MG63 (cell line): ENCODE measurements at regions not wholly inside any gene's neighbourhood (a gene's known extent, or its start where the extent isn't known, plus 50 kb on each side); places are given as distances from the start of the nearest gene placed in this dataset.

Source experiments
- DNase-seq: peaks from one replicate; pipeline ENCODE4 v3.0.0-alpha.2; 2020
- H3K27me3 ChIP-seq: fragments of 250-450 bp; sonication (Bioruptor Pico); 2 replicates; pipeline ENCODE4 v1.5.1; 2020; ENCODE audit warnings: mild to moderate bottlenecking, moderate library complexity
- H3K36me3 ChIP-seq: fragments of 250-450 bp; sonication (Bioruptor Pico); 2 replicates; pipeline ENCODE4 v1.5.1; 2020; ENCODE audit warnings: mild to moderate bottlenecking, moderate library complexity
- H3K4me3 ChIP-seq: fragments of 250-450 bp; sonication (Bioruptor Pico); 2 replicates; pipeline ENCODE4 v1.5.1; 2020; ENCODE audit warnings: mild to moderate bottlenecking, moderate library complexity
- H3K9me3 ChIP-seq: fragments of 250-450 bp; sonication (Bioruptor Pico); 2 replicates; pipeline ENCODE4 v1.5.1; 2020; ENCODE audit warnings: mild to moderate bottlenecking, moderate library complexity

DNA sequence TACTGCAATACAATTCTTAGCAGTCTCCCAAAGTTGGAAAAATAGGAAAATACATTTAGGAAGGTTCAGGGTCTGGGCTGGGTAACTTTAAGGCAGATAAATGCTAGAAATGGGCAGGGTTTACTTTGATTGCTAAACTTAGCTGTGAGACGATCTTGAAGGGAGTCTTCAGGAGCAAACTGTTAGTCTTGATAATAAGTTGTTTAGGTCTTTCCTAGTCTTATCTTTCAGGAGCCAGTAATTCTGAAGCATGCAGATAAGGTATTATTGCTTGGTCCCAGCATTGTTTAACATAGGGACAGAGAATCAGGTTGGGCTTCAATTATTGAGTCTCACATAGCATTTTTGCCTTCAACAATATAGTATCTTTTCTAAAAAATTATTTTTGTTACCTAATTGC, 262.4 kb upstream of the MIR17HG start:
- no peak for DNase-seq
- H3K27me3 ChIP-seq = 0 out of 2 replicates have a peak, but pooled peaks cover 2% of the 10 kb centered on the region
- H3K9me3 ChIP-seq = no peaks in the 10 kb centered on the region
- H3K4me3 ChIP-seq = no peak overlapping the region
- no peaks in the 10 kb centered on the region for H3K36me3 ChIP-seq

DNA sequence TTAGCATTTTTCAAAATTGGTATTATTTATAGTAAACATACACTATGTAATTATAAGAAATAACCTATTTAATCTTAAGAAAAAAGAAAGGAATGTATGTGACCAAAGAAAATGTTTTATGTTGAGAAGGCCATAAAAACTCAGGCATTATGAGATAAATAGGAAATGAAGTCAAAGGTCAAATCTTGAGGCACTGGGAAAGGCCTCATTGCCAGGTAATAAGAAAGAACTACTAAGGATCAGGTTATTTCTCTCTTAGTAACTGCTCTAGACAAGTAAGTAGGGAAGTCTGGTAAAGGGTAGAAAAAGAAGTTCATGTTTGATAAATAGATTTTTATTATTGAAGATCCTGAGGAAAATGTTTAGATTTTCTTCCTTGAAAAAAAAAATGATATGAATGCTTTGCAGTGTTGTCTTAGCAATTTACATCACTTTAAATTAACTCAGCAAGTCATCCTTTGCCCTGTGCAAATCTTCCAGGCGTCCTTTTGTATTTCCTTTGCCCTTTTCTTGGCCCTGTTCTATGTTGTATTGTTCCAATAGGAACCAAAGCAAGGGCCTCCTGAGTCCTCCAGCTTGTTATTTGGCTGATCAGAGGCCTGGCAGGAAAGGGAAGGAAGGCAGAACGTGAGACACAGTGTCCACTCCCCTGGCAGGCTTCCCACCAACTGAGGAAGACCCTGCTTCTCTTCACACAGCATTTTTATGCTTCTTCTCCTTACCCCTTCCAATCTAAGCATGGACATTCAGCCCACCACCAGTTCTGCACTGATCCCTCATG, 260.4 kb upstream of the MIR17HG start:
- no peak for DNase-seq

DNA sequence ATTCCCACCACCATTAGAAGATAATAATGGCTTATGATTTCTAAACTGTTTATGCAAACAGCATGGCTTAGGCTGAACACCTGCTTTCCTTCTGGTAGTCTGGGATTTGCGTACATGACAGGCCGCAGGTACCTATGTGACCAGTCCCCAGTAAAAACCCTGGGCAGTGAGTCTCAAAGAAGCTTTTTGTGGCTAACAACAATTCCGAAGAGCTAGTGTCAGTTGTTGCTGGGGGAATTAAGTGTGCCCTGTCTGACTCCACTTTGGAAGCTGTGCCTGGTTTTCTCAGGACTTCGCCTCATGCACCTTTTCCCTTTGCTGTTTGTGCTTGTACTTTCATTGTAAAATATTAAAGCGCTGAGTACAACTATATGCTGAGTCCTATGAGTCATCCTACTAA, 250.2 kb upstream of the MIR17HG start:
- Histone ChIP-seq H3K36me3 (no peaks in the 10 kb centered on the region), H3K4me3 (no peak overlapping the region), H3K9me3 (no peaks in the 10 kb centered on the region), H3K27me3 (no peaks in the 10 kb centered on the region; the same call in 1 of the 2 replicates)
- DNase-seq = no peak

More for the DNA sequence above, 260.4 kb upstream of the MIR17HG start:
- no peaks in the 10 kb centered on the region for H3K9me3 ChIP-seq
- no peaks in the 10 kb centered on the region for H3K36me3 ChIP-seq
- H3K4me3 ChIP-seq = no peak overlapping the region
- H3K27me3 ChIP-seq = 0 out of 2 replicates have a peak, but pooled peaks cover 2% of the 10 kb centered on the region

DNA sequence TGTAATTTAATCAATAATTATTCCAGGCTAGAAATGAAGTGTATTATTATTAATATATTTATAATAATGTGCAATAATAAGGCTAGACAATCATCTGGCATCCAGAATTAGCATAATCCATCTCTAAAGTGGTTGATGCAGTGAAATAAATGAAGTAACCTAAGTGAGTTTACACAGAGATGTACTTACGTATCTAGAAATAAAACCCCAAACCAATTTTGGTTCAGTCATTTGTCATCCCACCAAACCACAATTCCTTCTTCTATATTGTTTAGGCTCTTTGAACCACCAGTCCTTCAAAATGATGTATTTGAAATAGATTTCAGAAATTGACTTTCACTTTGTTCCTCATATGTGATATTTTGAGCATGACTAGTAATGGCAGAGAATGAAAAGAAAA, 247.6 kb upstream of the MIR17HG start:
- no peaks in the 10 kb centered on the region for H3K36me3 ChIP-seq
- H3K9me3 ChIP-seq = no peaks in the 10 kb centered on the region
- DNase-seq = no peak
- no peak overlapping the region for H3K4me3 ChIP-seq
- peaks cover 2% of the 10 kb centered on the region; the same call in 1 of the 2 replicates for H3K27me3 ChIP-seq

DNA sequence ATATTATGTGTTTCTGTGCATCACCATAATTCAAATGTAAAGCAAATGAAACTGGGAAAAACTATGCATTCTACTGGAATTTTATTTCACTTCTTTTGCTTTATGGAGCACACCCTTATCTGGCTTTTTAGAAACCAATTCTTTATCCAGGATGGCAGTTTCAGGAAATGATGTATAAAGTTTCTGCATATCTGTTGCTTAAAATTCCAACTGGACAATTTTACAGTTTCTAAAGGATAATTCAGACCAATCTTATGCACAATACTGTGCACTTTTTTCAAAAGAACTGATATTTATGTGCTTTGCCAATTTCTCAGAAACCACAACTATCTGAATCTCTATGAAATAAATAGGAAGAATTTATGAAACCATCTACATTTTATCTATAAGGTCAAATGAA, 246.5 kb upstream of the MIR17HG start:
- Histone ChIP-seq H3K36me3 (no peaks in the 10 kb centered on the region), H3K27me3 (peaks cover 3% of the 10 kb centered on the region; the same call in 1 of the 2 replicates), H3K4me3 (no peak overlapping the region), H3K9me3 (no peaks in the 10 kb centered on the region)
- no peak for DNase-seq

DNA sequence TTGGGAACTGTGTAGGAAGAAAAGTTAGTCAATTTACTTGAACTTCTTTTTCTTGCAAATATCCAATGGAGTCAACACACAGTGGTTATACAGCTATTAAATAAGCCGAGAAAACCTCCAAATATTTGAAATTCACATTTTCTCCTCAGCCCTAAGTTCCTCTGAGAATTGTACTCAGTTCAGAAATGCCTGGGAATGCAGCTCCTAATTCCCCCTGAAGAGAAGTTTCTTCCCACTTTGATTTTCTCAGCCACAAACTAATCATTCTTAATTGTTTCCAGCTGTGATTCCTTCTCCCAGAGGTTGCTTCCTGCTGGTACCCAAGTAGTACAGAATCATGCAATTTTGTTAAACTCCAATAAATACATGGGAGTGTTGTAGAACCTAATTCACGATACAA, 246.1 kb upstream of the MIR17HG start:
- Histone ChIP-seq H3K27me3 (0 out of 2 replicates have a peak, but pooled peaks cover 3% of the 10 kb centered on the region), H3K36me3 (no peaks in the 10 kb centered on the region), H3K4me3 (no peak overlapping the region), H3K9me3 (no peaks in the 10 kb centered on the region)
- no peak for DNase-seq

DNA sequence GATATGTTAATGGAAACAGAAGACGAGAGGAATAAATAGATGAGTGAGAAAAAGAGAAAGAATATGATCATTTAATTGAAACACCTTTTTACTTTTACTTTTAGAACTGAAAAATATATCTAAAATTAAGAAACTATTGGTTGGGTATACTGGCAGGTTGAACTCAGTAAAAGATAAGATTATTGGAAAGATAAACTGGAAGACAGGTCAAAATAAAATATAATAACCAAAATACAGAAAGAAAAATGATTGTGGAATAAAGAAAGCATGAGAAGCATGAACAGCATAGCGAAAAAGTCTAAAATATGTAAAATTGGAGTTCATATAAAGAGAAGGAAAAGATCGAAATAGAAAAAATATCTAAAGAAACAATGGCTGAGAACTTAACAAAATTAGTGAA, 242.2 kb upstream of the MIR17HG start:
- H3K9me3 ChIP-seq = no peaks in the 10 kb centered on the region
- DNase-seq = no peak
- no peak overlapping the region for H3K4me3 ChIP-seq
- H3K27me3 ChIP-seq = 0 out of 2 replicates have a peak, but pooled peaks cover 3% of the 10 kb centered on the region
- no peaks in the 10 kb centered on the region for H3K36me3 ChIP-seq

DNA sequence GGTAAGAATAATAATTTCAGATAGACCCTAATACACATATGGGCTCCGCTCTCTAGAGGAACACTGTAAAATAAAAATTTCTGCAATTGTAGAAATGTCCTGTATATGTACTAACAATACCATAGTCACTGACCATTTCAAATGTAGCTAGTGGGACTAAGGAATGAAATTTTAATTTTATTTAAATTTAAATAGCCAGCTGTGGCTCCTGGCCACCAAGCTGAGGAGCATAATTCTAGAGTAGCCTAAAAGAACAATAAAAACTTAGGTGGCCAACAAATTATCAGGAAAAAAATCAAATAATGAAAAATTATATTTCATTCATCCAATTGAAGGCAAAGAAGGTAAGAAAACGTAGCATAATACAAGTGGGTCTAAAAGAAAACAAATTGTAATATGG, 240.9 kb upstream of the MIR17HG start:
- Histone ChIP-seq H3K36me3 (no peaks in the 10 kb centered on the region), H3K27me3 (0 out of 2 replicates have a peak, but pooled peaks cover 3% of the 10 kb centered on the region), H3K4me3 (no peak overlapping the region), H3K9me3 (no peaks in the 10 kb centered on the region)
- no peak for DNase-seq

DNA sequence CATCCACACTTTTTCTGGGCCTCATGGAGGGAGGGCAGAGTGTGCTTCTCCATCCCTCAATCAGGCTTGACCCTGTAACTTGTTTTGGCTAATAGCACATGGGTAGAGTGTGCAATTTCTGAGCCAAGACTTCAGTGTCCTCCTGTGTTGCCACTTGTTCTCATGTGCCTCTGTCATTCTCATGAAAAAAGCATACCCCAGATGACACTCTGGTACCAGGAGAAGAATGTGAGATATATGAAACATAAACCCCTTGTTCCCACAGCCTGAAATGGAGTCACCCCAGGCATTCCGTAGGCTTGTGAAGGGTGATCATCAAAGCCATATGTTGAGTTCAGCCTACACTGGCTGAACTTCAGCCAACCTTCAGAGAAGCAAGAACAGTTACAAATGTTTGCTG, 239.2 kb upstream of the MIR17HG start:
- Histone ChIP-seq H3K9me3 (no peaks in the 10 kb centered on the region), H3K4me3 (no peak overlapping the region), H3K36me3 (no peaks in the 10 kb centered on the region), H3K27me3 (0 out of 2 replicates have a peak, but pooled peaks cover 3% of the 10 kb centered on the region)
- DNase-seq = no peak

DNA sequence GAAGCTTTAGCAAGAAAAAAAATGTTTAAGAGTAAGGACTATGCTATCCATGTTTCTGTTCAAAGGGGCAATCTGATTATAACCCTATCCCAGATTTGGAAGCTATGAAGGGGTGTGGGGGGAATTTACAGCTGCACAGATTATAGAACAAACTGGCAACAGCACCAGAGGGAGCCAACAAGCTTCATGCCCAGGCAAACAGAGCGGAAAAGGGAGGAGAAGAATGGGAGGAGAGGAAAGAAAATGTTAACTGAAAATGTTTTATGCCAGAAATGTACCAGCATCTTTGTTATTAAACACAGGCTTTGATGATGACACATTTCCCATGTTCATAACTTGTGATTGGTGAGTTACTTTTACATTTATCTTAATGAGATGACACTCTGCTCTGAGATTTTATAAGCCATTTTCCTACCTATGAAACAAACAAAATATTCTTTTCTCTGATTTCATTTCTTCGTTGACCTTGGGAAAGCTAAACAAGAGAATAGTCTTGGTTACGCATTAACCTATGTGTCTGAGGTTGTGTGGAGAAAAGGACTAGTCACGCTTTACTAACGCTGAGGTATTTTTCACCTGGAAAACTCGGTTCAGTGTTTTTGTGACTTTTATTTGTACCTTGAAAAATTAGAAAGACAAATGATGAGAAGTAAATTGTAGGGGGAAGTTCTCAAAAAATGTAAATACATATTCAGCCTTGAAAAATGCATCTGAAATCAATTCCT, 235.8 kb upstream of the MIR17HG start:
- H3K36me3 ChIP-seq = no peaks in the 10 kb centered on the region
- H3K4me3 ChIP-seq = no peak overlapping the region
- no peaks in the 10 kb centered on the region for H3K27me3 ChIP-seq
- DNase-seq = no peak
- no peaks in the 10 kb centered on the region for H3K9me3 ChIP-seq

DNA sequence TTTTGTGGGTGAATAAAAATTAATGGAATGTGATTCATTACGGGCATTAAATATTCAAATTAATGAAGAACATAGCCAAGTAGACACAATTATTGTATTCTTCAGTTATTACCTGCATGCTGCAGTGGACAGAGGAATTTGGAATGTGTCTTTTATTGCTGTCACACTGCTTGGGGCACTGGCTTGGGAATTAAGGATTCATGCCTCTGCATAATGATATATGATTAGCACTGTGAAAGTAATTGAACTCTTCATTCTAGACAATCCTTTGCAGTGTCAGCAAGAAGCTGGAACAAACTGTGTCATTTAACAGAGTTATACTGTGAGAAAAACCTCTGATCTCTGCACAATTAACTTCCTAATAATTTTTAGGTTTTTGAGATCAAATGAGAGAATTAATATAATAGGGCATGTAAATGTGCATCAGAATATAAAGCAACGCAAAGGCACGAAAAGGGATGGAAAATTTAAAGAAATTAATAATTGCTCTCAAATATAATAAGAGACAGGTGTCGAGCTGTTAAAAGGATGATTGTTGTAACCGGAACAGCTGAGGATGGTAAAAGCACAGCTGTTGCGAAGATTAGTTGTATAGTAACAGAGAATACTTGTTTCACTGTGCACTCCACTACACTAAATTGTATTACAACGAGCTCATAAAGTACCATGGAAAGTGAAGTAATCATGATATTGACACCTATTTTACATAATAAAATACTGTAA, 235.1 kb upstream of the MIR17HG start:
- Histone ChIP-seq H3K36me3 (no peaks in the 10 kb centered on the region), H3K9me3 (no peaks in the 10 kb centered on the region), H3K4me3 (no peak overlapping the region), H3K27me3 (no peaks in the 10 kb centered on the region)
- DNase-seq = no peak

DNA sequence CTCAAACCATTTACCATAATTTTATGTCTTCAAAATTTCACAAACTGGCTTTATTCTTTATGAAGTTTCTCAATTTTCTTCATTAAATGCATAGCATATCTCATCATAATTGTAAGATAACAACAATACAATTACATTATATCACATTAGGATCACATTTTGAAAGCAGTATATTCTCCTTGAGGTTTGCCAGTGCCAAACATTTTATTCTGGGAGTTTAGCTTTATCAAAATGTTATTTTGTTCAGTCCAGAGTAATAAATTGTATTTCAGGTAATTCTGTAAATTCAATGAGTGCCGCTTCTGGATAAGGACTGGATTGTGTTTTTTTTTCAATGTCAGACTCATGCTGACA, 234.6 kb upstream of the MIR17HG start:
- DNase-seq = no peak
- H3K9me3 ChIP-seq = no peaks in the 10 kb centered on the region
- no peak overlapping the region for H3K4me3 ChIP-seq
- H3K27me3 ChIP-seq = no peaks in the 10 kb centered on the region
- H3K36me3 ChIP-seq = no peaks in the 10 kb centered on the region

DNA sequence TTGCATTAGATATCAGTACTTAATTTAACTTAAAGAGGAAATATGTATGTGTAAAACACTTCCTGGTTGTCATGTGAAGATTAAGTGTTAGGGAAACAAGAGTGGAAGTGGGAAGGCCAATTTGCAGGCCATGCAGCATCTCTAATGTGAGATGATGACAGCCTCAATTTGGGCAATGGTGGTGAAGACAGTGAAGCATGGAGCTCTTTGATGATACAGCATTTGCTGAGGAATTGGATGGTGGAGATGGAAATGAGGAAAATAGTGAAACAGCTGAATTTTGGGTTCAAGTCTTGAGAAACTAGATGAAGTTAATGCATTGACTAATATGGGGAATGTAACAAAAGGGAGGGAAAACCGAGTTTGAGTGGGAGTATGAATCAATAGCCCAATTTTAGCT, 231.7 kb upstream of the MIR17HG start:
- DNase-seq = no peak
- no peaks in the 10 kb centered on the region; the same call in 1 of the 2 replicates for H3K27me3 ChIP-seq

DNA sequence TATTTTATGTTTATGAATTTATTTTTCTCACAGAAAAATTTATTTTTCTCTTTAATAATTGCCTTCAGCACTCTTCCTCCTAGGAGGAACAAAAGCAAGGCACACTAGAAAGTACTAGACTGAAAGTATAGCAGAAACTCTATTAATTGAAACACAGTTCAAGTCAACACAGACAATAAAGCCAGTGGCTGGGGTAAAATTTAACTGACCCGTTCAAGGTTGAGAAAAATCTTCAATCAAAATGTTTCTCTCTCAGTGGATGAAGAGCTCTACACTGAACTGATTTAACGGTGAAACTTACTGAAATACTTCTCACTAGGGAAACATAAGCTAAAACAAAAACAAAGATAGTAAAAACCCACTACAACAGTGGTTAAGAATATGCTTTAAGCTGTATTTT, 230.1 kb upstream of the MIR17HG start:
- Histone ChIP-seq H3K4me3 (no peak overlapping the region), H3K27me3 (no peaks in the 10 kb centered on the region; the same call in 1 of the 2 replicates), H3K36me3 (no peaks in the 10 kb centered on the region), H3K9me3 (no peaks in the 10 kb centered on the region)
- no peak for DNase-seq

More for the DNA sequence above, 231.7 kb upstream of the MIR17HG start:
- Histone ChIP-seq H3K4me3 (no peak overlapping the region), H3K36me3 (no peaks in the 10 kb centered on the region), H3K9me3 (no peaks in the 10 kb centered on the region)

DNA sequence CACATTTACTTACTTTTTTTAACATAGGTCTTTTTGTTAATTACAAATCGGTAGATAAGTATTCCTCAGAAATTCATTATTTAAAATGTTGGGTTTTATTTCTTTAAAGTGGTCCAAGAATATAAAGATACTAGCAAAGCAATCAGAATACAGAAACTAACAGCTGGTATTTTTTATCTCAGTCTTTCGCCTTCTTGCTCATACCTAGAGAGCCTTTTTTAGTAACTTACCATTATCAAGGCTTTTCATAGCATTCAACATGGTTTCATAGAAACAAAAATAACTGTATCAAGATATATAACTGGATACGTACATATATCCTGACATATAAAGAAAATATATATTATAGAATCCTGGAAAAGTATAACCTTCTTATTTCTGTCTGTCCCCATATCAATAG, 227.8 kb upstream of the MIR17HG start:
- no peaks in the 10 kb centered on the region for H3K36me3 ChIP-seq
- DNase-seq = no peak
- no peaks in the 10 kb centered on the region for H3K9me3 ChIP-seq
- H3K27me3 ChIP-seq = no peaks in the 10 kb centered on the region; the same call in 1 of the 2 replicates
- no peak overlapping the region for H3K4me3 ChIP-seq

DNA sequence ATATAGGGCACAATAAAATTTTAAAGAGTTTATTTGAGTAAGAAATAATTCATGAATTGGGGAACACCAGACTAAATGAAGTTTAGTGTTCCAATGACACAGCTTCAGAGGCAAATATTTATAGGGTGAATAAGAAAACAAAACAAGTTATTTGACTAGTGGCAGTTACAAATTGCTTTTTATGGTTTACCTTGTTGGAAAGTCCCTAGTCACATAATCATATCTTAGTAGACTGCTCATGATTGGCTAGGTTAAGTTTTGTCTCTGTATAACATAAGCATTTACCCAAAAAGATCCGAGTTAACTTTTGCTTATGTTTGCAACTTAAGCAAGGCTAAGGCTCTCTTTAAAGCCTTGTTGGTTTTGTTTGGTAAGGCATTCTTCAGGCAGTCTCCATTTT, 224.7 kb upstream of the MIR17HG start:
- Histone ChIP-seq H3K9me3 (no peaks in the 10 kb centered on the region), H3K36me3 (no peaks in the 10 kb centered on the region), H3K4me3 (no peak overlapping the region), H3K27me3 (no peaks in the 10 kb centered on the region; the same call in 1 of the 2 replicates)
- DNase-seq = no peak

DNA sequence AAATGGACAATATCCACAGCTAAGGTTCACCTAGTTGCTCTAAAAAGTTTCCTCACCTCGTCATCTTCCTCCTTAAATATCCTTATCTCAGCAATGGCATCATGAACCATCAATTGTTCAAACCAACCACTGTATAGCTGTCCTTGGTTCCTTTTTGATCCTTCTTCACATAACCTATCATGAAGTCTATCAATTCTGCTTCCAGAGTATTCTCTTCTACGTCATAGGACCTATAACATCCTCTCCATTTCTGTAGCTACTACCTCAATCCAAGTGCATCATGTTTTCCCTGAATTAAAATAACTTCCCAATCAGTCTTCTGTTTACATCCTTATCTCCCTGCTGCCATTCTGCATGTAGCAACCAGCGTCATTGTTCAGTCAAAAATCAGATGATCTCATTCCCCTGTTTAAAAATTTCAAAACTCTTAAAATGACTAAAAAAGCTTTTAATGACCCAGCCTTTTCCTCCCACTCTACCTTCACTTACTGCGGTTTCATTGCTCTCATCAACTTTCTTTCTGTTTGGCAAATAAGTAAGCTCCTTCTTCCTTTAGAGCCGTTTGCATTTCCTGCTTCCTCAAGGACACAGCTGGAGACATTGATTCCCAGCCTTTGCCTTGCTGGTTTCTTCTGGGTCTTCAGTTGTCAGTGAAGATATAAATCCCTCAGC, 223.9 kb upstream of the MIR17HG start:
- no peaks in the 10 kb centered on the region for H3K9me3 ChIP-seq
- DNase-seq = no peak
- H3K4me3 ChIP-seq = no peak overlapping the region
- H3K36me3 ChIP-seq = no peaks in the 10 kb centered on the region
- no peaks in the 10 kb centered on the region; the same call in 1 of the 2 replicates for H3K27me3 ChIP-seq
